SK-N-SH (cell line): ENCODE measurements at regions not wholly inside any gene's neighbourhood (a gene's known extent, or its start where the extent isn't known, plus 50 kb on each side); places are given as distances from the start of the nearest gene placed in this dataset.

ENCODE experiments used
- CTCF ChIP-seq: fragments of 200-600 bp; sonication (generic); IDR thresholded peaks from 2 replicates; pipeline ENCODE4 v1.6.1; 2017; ENCODE audit warnings: antibody characterized with exemption, mild to moderate bottlenecking, moderate library complexity
- EP300 ChIP-seq, 2 experiments: IDR thresholded peaks; 2 replicates each; pipeline versions ENCODE4 v1.4.0 to v1.6.1; 2012; ENCODE audit warnings: borderline replicate concordance in 1 of 2, low read depth in 1 of 2, low read length in 1 of 2
- FOXJ3 ChIP-seq: sonication (generic); formaldehyde crosslinking; IDR thresholded peaks from 2 replicates; pipeline ENCODE4 v1.5.1; 2020; ENCODE audit warnings: mild to moderate bottlenecking, missing genetic modification reagents
- GABPA ChIP-seq: IDR thresholded peaks from 2 replicates; pipeline ENCODE4 v1.4.0; 2012; ENCODE audit warnings: low read depth, mild to moderate bottlenecking
- GATA2 ChIP-seq: sonication (generic); formaldehyde crosslinking; IDR thresholded peaks from 2 replicates; pipeline ENCODE4 v1.5.0; 2020; ENCODE audit warnings: mild to moderate bottlenecking, missing genetic modification reagents
- MAX ChIP-seq: IDR thresholded peaks from 2 replicates; pipeline ENCODE4 v1.4.0; 2012; ENCODE audit warnings: low read depth
- MXI1 ChIP-seq: IDR thresholded peaks from 2 replicates; pipeline ENCODE4 v1.6.1; 2012; ENCODE audit warnings: mild to moderate bottlenecking, low read depth, low read length, improper control_type of control experiment
- NRF1 ChIP-seq: IDR thresholded peaks from 2 replicates; pipeline ENCODE4 v1.6.1; 2012; ENCODE audit warnings: low read depth, mild to moderate bottlenecking, low read length
- POLR2AphosphoS5 ChIP-seq: IDR thresholded peaks from 2 replicates; pipeline ENCODE4 v1.6.1; 2012; ENCODE audit warnings: low read depth, low read length
- RCOR1 ChIP-seq: fragments of 150-350 bp; IDR thresholded peaks from 2 replicates; pipeline ENCODE4 v1.6.1; 2017; ENCODE audit warnings: antibody characterized with exemption, low read length
- SIN3A ChIP-seq: IDR thresholded peaks from 2 replicates; pipeline ENCODE4 v1.6.1; 2012; ENCODE audit warnings: low read depth, mild to moderate bottlenecking, low read length, moderate library complexity, borderline replicate concordance
- TEAD4 ChIP-seq: IDR thresholded peaks from 2 replicates; pipeline ENCODE4 v1.4.0; 2012; ENCODE audit warnings: mild to moderate bottlenecking, borderline replicate concordance; ENCODE audit not compliant: insufficient read depth
- USF1 ChIP-seq: IDR thresholded peaks from 2 replicates; pipeline ENCODE4 v1.4.0; 2012; ENCODE audit warnings: low read depth, borderline replicate concordance

GRCh38 chr2:82120654-82121053 is 1816.1 kb upstream of the LRRTM1 start:
- TF ChIP-seq USF1 (no peak), CTCF (no peak), RCOR1 (no peak), MXI1 (no peak), TEAD4 (no peak), GABPA (no peak), GATA2 (CRISPR knock-in tag) (no peak), SIN3A (no peak), EP300 (IDR thresholded peaks at IDR 0.05; ENCODE audit: borderline replicate concordance in 1 of 2, low read depth in 1 of 2, low read length in 1 of 2) (no peak), POLR2AphosphoS5 (no peak), FOXJ3 (no peak), MAX (no peak), NRF1 (no peak)
